A673 (cell line): ENCODE measurements at regions not wholly inside any gene's neighbourhood (a gene's known extent, or its start where the extent isn't known, plus 50 kb on each side); places are given as distances from the start of the nearest gene placed in this dataset.

Experiments
- CTCF ChIP-seq: fragments of 300-800, 200-600 bp; sonication (generic); conservative IDR thresholded peaks from 2 replicates; pipeline ENCODE4 v1.5.1; 2017; ENCODE audit warnings: low read depth, mild to moderate bottlenecking, antibody characterized with exemption, low read length, moderate library complexity, mixed read lengths
- EZH2 ChIP-seq: fragments of 200-600 bp; sonication (generic); IDR thresholded peaks from 2 replicates; pipeline ENCODE4 v1.6.1; 2017; ENCODE audit warnings: borderline replicate concordance, low read depth, mild to moderate bottlenecking, mixed read lengths, antibody characterized with exemption, low read length; ENCODE audit not compliant: poor library complexity, severe bottlenecking

GRCh38 chr1:102578804-102579203 is 529.5 kb downstream of the COL11A1 start:
- TF ChIP-seq CTCF: no peak
- TF ChIP-seq EZH2: no peak
